Activated CD4-positive, alpha-beta T cell treated with anti-CD3 and anti-CD28 coated beads for 24 hours (primary cell): ENCODE measurements at regions not wholly inside any gene's neighbourhood (a gene's known extent, or its start where the extent isn't known, plus 50 kb on each side); places are given as distances from the start of the nearest gene placed in this dataset.

Experiments used
- DNase-seq, 2 donors: peaks; one replicate each; pipeline ENCODE4 v3.0.0-alpha.2; 2020; ENCODE audit warnings: low read depth in 2 of 2

- DNase-seq = no peak
Observed at GRCh38 chr5:89932771-89933181, 476.8 kb downstream of the CETN3 start.

DNA sequence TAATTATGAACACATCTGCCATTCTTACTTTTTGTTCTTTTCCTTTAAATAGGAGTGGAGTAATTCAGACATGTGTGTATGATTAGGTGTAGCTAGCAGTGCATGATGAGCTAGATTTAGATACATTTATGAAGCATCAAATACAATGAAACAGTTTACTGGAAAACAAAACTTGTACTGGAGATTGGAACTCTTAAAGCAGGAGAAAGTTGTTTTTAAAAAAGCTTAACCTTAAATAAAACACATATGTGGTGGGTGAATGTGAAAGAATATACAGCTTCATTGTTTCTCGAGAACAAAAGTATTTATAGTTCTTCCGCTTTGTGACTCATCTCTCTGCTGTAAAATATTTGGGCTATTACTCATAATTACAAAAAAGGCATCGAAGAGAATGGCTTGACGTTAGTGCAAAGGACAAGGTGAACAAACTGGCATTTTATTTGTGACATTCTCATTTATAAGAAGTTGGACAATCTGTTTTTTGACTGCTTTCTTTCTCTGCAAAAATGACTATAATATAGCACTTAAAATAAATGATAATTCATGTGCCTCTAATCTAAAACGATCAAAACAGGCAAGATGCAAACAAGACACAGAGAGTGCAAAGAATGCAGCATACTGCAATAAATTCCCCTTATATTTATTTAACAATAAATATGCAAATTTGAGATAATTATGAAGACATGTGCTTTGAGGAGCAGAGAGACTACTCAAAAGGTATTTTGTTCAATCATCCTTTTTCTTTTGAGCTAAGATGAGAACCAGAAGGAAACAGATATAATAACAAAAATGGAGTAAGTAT, 478.8 kb downstream of the CETN3 start:
- no peak for DNase-seq

DNA sequence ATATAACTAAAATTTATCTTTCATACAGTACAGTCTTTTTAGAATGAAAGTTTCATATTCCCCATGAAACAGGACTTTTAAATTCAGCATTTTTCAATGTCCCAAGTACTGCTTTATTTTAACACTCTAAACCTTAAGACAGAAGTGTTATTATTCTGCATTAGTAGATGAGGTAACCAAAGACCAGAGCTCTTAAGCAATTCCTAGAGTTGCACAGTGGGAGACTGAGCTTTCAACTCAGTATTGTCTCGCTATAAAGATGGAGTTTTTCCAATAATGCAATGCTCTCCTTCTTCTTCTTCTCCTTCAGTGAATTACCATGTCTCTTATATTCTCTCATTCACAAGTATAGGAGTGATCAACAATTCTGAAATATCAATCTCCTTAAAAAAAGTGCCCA, 479.7 kb downstream of the CETN3 start:
- no peak for DNase-seq

GRCh38 chr5:89929173-89929572, 480.4 kb downstream of the CETN3 start:
- no peak for DNase-seq

GRCh38 chr5:89922161-89922560, 487.4 kb downstream of the CETN3 start:
- no peak for DNase-seq

DNA sequence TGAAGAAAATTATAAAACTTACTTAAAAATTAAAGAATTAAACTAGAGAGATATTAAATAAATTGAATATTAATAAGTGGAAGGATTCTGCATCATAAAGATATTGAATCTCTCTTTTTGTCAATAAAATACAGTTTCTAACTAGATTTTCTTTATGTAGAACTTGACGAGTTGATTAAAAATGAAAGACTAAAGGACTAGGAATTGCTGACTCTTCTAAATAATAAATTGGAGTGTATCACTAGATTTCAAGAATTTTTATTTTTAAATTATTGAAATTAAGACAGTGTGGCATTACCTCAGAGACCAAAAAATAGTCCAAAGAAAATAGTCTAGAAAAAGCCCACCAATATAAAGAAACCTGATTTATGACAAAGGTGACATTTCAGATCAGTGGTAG, 492.4 kb downstream of the CETN3 start:
- no peak for DNase-seq

- no peak for DNase-seq
Observed at GRCh38 chr5:89916131-89916530, 493.4 kb downstream of the CETN3 start.

- DNase-seq = no peak
Observed at GRCh38 chr5:89908876-89909275, 500.7 kb downstream of the CETN3 start.

- no peak for DNase-seq
Observed at GRCh38 chr5:89904442-89904841, 505.1 kb downstream of the CETN3 start.

GRCh38 chr5:89901983-89902382, 507.6 kb downstream of the CETN3 start:
- DNase-seq = no peak

DNA sequence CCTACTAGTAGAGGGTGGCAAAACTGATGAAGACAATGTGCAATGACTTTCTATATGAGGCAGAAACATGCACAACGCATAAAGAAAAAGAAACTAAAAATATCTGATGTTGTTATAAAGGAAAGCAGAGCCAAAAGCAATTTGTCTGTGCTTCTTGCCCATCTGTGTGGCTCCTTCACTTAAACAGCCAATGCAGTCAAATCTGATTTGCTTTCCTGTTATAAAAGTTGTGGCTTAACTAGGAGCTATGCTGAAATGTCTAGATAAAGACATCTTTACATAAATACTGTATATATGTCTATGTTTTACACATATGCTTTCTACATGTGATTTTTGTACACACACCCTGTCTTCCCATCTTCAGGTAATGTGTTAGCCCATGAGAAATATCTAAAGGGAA, 508.2 kb downstream of the CETN3 start:
- no peak for DNase-seq

DNA sequence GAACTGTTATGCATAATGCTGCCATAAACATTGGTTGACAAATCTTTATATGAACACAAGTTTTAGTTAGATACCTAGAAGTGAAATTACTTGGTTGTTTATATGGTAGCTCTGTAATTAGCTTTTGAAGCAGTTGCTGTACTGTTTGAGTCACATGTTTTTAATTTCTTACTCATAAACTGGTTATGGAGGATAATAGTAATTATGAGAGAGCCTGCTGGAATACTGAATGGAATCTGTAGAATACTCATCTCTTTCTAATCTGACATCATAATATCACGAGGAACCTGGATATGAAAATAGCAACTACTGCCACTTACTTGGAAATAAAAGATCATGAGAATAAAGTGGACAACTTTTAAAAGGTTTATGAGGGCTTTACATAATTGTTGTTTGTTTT, 509.2 kb downstream of the CETN3 start:
- no peak for DNase-seq

GRCh38 chr5:89899559-89899958, 510.0 kb downstream of the CETN3 start:
- DNase-seq = no peak

DNA sequence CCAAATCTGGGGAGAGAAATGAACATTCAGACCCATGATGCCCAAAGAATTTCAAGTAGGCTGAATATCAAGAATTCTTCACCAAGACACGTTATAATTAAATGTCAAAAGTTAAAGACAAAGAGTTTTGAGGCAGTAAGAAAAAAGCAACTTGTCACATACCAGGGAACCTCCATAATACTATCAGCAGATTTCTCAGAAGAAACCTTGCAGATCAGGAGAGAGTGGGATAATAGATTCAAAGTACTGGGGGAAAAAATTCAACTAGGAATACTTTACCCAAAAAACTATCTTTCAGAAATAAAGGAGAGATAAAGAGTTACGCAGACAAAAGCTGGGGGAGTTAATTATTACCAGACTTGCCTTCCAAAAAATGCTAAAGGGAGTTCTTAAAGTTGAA, 516.0 kb downstream of the CETN3 start:
- DNase-seq = no peak

- DNase-seq = no peak
Observed at GRCh38 chr5:89885670-89886069, 523.9 kb downstream of the CETN3 start.

DNA sequence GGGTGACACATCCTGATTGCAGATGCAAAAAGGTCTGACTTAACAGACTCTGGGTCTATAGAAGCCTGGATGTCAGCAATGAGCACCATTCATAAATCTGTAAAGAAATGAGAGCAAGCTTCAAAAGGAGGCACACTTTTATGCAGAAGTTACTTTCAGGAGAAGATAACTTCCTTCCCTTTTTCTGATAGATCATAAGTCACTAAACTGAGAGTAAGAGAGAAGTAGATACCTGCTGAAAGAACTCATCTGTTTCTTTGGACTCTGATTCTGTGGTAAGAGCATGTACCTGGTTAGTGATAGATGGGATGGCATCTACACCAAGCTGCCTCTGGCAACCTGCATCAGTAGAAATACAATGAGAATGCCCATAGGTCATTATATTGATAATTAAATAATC, 525.6 kb downstream of the CETN3 start:
- DNase-seq = no peak

DNA sequence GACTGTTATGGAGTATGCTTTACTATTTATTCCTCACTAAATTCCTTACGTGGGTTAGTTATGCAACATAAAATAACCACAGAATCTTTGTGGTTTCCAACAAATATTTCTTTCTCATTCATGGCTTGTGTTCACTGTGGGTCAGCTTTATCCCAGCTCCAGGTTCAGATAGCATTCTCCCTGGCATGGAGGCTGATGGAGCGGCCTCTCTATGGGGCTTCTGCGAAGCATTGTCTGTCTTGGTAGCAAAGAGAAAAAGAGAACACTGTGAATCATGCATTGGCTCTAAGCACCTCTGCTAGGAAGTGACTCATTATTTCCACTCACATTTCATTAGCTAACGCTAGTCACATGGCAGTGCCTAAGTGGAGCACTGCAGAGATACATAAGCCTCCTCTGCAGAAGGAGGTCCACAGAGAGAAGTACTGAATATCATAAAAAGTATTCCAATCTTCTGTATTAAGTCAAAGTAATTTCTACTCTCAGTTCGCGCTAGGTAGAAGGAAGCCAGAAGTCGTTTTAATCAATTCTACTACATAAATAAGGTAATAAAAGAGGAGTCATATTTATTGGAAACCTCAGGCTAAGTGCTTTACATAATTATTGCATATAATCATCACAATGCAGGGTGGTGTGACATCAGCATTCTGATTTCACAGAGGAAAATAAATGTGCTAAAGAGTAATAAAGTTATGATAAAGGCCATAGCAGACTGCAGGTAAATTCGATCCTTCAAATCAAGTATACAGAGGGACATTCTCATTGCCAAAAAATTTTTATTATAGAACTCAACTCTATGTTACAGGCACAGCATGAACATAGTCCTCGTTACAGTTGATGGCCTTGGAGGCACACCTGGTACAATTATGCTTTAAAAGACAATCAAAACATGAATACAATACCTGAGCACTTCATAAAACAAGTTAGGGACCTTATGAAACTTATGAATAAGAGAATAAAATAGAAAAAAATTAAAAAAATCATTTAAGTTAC, 531.1 kb downstream of the CETN3 start:
- DNase-seq = no peak

DNA sequence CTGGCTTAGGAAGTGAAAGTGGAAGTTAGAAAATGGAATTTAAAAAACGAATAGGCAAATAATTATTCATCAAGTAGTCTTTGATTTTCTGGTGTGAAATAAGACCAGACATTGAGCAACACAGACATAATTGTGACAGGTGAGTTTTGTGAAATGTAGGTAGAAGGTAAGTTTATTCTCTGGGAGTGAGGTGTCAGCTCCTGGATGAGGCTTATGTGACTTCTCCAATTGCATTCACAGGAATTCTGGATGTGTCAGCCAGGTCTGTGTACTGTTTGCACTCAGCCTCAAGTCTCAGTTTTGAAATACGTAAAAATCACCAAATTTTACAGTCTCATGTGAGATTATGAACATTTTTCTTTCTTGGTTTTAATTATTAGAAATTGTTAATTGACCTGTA, 537.6 kb downstream of the CETN3 start:
- DNase-seq = no peak

DNA sequence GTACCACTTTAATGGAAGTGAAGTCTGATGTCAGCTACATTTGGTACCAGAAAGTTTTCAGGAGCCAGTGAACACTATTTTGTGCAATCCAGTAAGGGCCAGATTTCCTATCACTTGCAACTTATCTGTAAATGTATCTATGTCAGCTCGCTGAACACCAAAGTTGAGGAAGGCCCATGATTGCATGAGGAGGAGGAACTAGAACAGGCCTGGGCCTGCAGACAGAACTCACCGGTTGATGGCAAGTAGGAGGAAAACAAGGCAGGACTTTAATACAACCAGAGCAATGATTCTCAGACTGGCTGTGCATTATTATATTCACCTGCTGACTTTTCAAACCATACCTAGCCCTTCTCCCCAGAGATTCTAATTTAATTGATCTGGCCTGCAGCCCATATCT, 540.2 kb downstream of the CETN3 start:
- no peak for DNase-seq

DNA sequence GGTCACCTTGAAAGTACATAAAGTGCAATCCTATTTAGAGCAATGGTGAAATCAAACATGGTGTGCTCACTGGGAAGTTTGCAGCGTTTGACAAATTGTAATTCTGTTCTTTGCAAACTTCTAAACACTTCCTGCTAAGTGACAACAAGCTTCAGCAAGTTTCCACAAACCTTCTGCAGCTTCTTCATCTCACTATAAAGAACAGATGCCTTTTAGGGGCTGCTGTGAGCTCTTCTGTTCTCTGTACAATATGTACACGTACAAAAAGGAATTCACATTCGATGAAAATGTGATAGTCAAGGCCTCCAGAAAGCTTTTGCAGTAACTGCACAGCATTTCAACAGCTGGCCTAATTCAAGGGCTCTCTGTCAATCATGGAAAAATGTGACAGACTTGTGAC, 543.1 kb downstream of the CETN3 start:
- no peak for DNase-seq

GRCh38 chr5:89864941-89865340, 544.6 kb downstream of the CETN3 start:
- no peak for DNase-seq

DNA sequence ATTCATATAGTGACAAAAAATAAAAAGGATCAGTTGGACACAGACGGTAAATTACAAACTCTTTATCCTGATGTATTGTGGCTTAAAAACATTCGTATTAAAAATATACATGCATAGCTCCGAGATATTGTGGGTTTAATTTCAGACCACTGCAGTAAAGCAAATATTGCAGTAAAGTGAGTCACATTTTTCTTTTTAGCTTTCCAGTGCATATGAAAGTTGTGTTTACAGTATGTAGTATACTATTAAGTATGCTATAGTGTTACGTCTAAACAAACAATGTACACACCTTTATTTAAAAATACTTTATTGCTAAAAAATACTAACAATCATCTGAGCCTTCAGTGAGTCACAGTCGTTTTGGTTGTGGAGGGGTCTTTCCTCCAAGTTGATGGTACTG, 551.8 kb downstream of the CETN3 start:
- DNase-seq = no peak

GRCh38 chr5:89855417-89855816, 554.1 kb downstream of the CETN3 start:
- DNase-seq = no peak
